HCT116 (cell line): ENCODE measurements at regions not wholly inside any gene's neighbourhood (a gene's known extent, or its start where the extent isn't known, plus 50 kb on each side); places are given as distances from the start of the nearest gene placed in this dataset.

ENCODE experiments used
- ATAC-seq: fragments of 200-7000 bp; cut with Tn5 transposase; 2 replicates; pipeline ENCODE4 v1.9.1; 2020; ENCODE audit warnings: mild to moderate bottlenecking, moderate library complexity
- BruUV-seq: library from RNA; stranded (reverse); fragments of 400-500 nt; replicated peaks from 2 replicates; lab custom pipeline; 2021; lab: Mats Ljungman, UMichigan
- CTCF ChIA-PET: fragments of 300-600 bp; sonication (Branson Sonifier 250); formaldehyde crosslinking; loops from one replicate; lab custom pipeline; 2021; ENCODE audit warnings: antibody characterized with exemption; lab: Charles Lee
- POLR2A ChIA-PET: fragments of 300-600, 350-600 bp; sonication (Branson Sonifier 250); formaldehyde crosslinking; loops from one replicate; lab custom pipeline; 2021; ENCODE audit warnings: antibody characterized with exemption; lab: Charles Lee
- RAD21 ChIA-PET, 2 experiments: fragments of 300-600 bp; sonication (Branson Sonifier 250); formaldehyde crosslinking; loops; one replicate each; lab custom pipeline; 2023; ENCODE audit warnings: low total read pairs in 2 of 2; ENCODE audit not compliant: uncharacterized antibody in 2 of 2, unreplicated experiment in 2 of 2, low non-redundant PET in 1 of 2; lab: Charles Lee
- DNase-seq: peaks from one replicate; pipeline ENCODE4 v3.0.0-alpha.2; 2010; ENCODE audit warnings: low read depth, low spot score
- H2AFZ ChIP-seq: fragments of 200-600 bp; shearing (Covaris generic), sonication (generic); 2 replicates; pipeline ENCODE4 v1.6.1; 2017; ENCODE audit warnings: low read depth, mixed run types, mixed read lengths, antibody characterized with exemption, low read length; ENCODE audit not compliant: poor library complexity, severe bottlenecking
- H3K27ac ChIP-seq: 2 replicates; pipeline ENCODE4 v1.5.1; 2012; ENCODE audit warnings: low read depth, low read length
- H3K27me3 ChIP-seq: fragments of 200-600 bp; sonication (generic); 2 replicates; pipeline ENCODE4 v1.6.1; 2016; ENCODE audit warnings: mixed run types, low read length, mixed read lengths; ENCODE audit not compliant: insufficient read depth
- H3K36me3 ChIP-seq, 2 experiments: fragments of 200-500 bp in 1 of 2; fragments of 200-600 bp in 1 of 2; sonication (Bioruptor generic) in 1 of 2; sonication (generic) in 1 of 2; 2 replicates each; pipeline versions ENCODE4 v1.5.1 to v1.6.1; 2014 to 2016; ENCODE audit warnings: low read length in 2 of 2, inconsistent platforms in 1 of 2, mixed read lengths in 1 of 2, mixed run types in 1 of 2; ENCODE audit not compliant: insufficient read depth in 2 of 2, control insufficient read depth in 1 of 2
- H3K4me1 ChIP-seq, 2 experiments: fragments of 200-600 bp in 1 of 2; sonication (generic) in 1 of 2; 2 replicates each; pipeline versions ENCODE4 v1.5.1 to v1.6.1; 2012 to 2017; ENCODE audit warnings: low read length in 2 of 2, inconsistent platforms in 1 of 2, mild to moderate bottlenecking in 1 of 2, mixed read lengths in 1 of 2, mixed run types in 1 of 2, moderate library complexity in 1 of 2; ENCODE audit not compliant: insufficient read depth in 2 of 2, control insufficient read depth in 1 of 2
- H3K4me2 ChIP-seq: fragments of 200-600 bp; sonication (generic); 2 replicates; pipeline ENCODE4 v1.6.1; 2017; ENCODE audit warnings: mixed run types, low read length, mixed read lengths
- H3K4me3 ChIP-seq, 2 experiments: fragments of 200-600 bp in 1 of 2; sonication (generic) in 1 of 2; replicated peaks in 1 of 2; 2 replicates each; pipeline ENCODE4 v1.5.1; 2011 to 2016; ENCODE audit warnings: low read length in 2 of 2, control low read depth in 1 of 2, low read depth in 1 of 2, mild to moderate bottlenecking in 1 of 2, mixed read lengths in 1 of 2, mixed run types in 1 of 2
- H3K79me2 ChIP-seq: fragments of 200-600 bp; sonication (generic); 2 replicates; pipeline ENCODE4 v1.6.1; 2017; ENCODE audit warnings: mild to moderate bottlenecking, mixed run types, low read length, moderate library complexity, mixed read lengths; ENCODE audit not compliant: insufficient read depth
- H3K9ac ChIP-seq: fragments of 200-600 bp; sonication (generic); 2 replicates; pipeline ENCODE4 v1.6.1; 2016; ENCODE audit warnings: low read length, mixed read lengths
- H3K9me2 ChIP-seq: fragments of 200-600 bp; sonication (generic), shearing (Covaris generic); 2 replicates; pipeline ENCODE4 v1.6.1; 2017; ENCODE audit warnings: mixed run types, mild to moderate bottlenecking, moderate library complexity; ENCODE audit not compliant: insufficient read depth
- H3K9me3 ChIP-seq, 2 experiments: fragments of 200-500 bp in 1 of 2; fragments of 200-600 bp in 1 of 2; sonication (Bioruptor generic) in 1 of 2; sonication (generic) in 1 of 2; 2 replicates each; pipeline ENCODE4 v1.6.1; 2014 to 2017; ENCODE audit warnings: low read length in 2 of 2, mixed read lengths in 2 of 2, inconsistent platforms in 1 of 2, low read depth in 1 of 2, mild to moderate bottlenecking in 1 of 2, mixed run types in 1 of 2, moderate library complexity in 1 of 2; ENCODE audit not compliant: control insufficient read depth in 1 of 2, insufficient read depth in 1 of 2
- H4K20me1 ChIP-seq: fragments of 200-600 bp; sonication (generic), shearing (Covaris generic); 2 replicates; pipeline ENCODE4 v1.6.1; 2017; ENCODE audit warnings: mixed run types, mild to moderate bottlenecking, moderate library complexity; ENCODE audit not compliant: insufficient read depth
- ATF3 ChIP-seq: IDR thresholded peaks from 2 replicates; pipeline ENCODE4 v1.6.1; 2012
- CBX3 ChIP-seq: IDR thresholded peaks from 2 replicates; pipeline ENCODE4 v1.6.1; 2012; ENCODE audit warnings: low read depth
- CEBPB ChIP-seq: IDR thresholded peaks from 2 replicates; pipeline ENCODE4 v1.6.1; 2012; ENCODE audit warnings: low read depth
- CTCF ChIP-seq, 3 experiments: fragments of 200-600 bp in 1 of 3; sonication (generic) in 1 of 3; IDR thresholded peaks in 2 of 3; conservative IDR thresholded peaks in 1 of 3; 2 replicates each; pipeline ENCODE4 v1.5.1; 2012 to 2017; ENCODE audit warnings: low read depth in 2 of 3, low read length in 2 of 3, antibody characterized with exemption in 1 of 3, borderline replicate concordance in 1 of 3, control low read depth in 1 of 3, mild to moderate bottlenecking in 1 of 3, mixed read lengths in 1 of 3, mixed run types in 1 of 3, moderate library complexity in 1 of 3; ENCODE audit not compliant: insufficient read depth in 1 of 3
- EGR1 ChIP-seq: IDR thresholded peaks from 2 replicates; pipeline ENCODE4 v1.6.1; 2012; ENCODE audit warnings: low read depth
- ELF1 ChIP-seq: IDR thresholded peaks from 2 replicates; pipeline ENCODE4 v1.6.1; 2012; ENCODE audit warnings: low read depth, borderline replicate concordance
- EZH2phosphoT487 ChIP-seq: fragments of 200-600 bp; IDR thresholded peaks from 2 replicates; pipeline ENCODE4 v1.6.1; 2018; ENCODE audit warnings: antibody characterized with exemption, borderline replicate concordance
- MAX ChIP-seq: IDR thresholded peaks from 2 replicates; pipeline ENCODE4 v1.6.1; 2012
- POLR2AphosphoS5 ChIP-seq: IDR thresholded peaks from 2 replicates; pipeline ENCODE4 v1.6.1; 2011; ENCODE audit warnings: mild to moderate bottlenecking, low read depth, low read length, moderate library complexity
- SP1 ChIP-seq: IDR thresholded peaks from 2 replicates; pipeline ENCODE4 v1.6.1; 2012; ENCODE audit warnings: low read depth
- SRF ChIP-seq: IDR thresholded peaks from 2 replicates; pipeline ENCODE4 v1.6.1; 2012; ENCODE audit warnings: low read depth
- YY1 ChIP-seq: IDR thresholded peaks from 2 replicates; pipeline ENCODE4 v1.6.1; 2011; ENCODE audit warnings: low read length, low read depth, moderate library complexity, mild to moderate bottlenecking; ENCODE audit not compliant: insufficient replicate concordance; ENCODE audit errors: extremely low read depth
- ZBTB33 ChIP-seq: IDR thresholded peaks from 2 replicates; pipeline ENCODE4 v1.6.1; 2011; ENCODE audit warnings: mild to moderate bottlenecking, low read length, moderate library complexity; ENCODE audit not compliant: insufficient replicate concordance; ENCODE audit errors: extremely low read depth
- ZNF274 ChIP-seq: fragments of 200-500 bp; sonication (Bioruptor generic); IDR thresholded peaks from 2 replicates; pipeline ENCODE4 v1.6.1; 2014; ENCODE audit warnings: mild to moderate bottlenecking, low read depth, low read length, inconsistent platforms
- intact Hi-C: fragments of 100-400 bp; cut with micrococcal nuclease; formaldehyde crosslinking; loops from 2 replicates; pipeline ENCODE4 v1.10.0; 2022

- intact Hi-C loops = no loop called here
- Histone ChIP-seq H2AFZ (no peak overlapping the region), H3K4me1 (no peaks in the 10 kb centered on the region), H3K9ac (no peak overlapping the region), H3K27me3 (no peaks in the 10 kb centered on the region), H3K9me2 (no peaks in the 10 kb centered on the region), H3K36me3 (no peaks in the 10 kb centered on the region), H3K4me3 (no peak overlapping the region), H3K79me2 (no peaks in the 10 kb centered on the region), H3K9me3 (no peaks in the 10 kb centered on the region), H3K27ac (no peak overlapping the region), H3K4me2 (no peak overlapping the region), H4K20me1 (no peaks in the 10 kb centered on the region)
- DNase-seq (no peak), ATAC-seq (no peak)
- no TSS peak for BruUV-seq
- CTCF ChIA-PET = no interaction called here
- RAD21 ChIA-PET = no interaction called here
- POLR2A ChIA-PET = no interaction called here
- TF ChIP-seq SRF (no peak), SP1 (no peak), ATF3 (no peak), ZNF274 (no peak), ZBTB33 (no peak), EZH2phosphoT487 (no peak), ELF1 (no peak), YY1 (no peak), MAX (no peak), POLR2AphosphoS5 (no peak), CBX3 (no peak), EGR1 (no peak), CTCF (IDR thresholded peaks at IDR 0.05 in 2 of 3, conservative IDR thresholded peaks at IDR 0.05 in 1 of 3; ENCODE audit: borderline replicate concordance in 1 of 3, insufficient read depth in 1 of 3, low read depth in 2 of 3, low read length in 2 of 3) (no peak), CEBPB (no peak)
Observed at GRCh38 chr14:105737504-105738246, 211.3 kb downstream of the TMEM121 start.
